CD4-positive, CD25-positive, alpha-beta regulatory T cell (primary cell): ENCODE measurements at regions not wholly inside any gene's neighbourhood (a gene's known extent, or its start where the extent isn't known, plus 50 kb on each side); places are given as distances from the start of the nearest gene placed in this dataset.

ENCODE experiments used
- ATAC-seq, 2 donors: fragments of 150-1000 bp; cut with Tn5 transposase; one replicate each; pipeline ENCODE4 v1.10.0; 2021; ENCODE audit warnings: low read depth in 2 of 2, moderate number of reproducible peaks in 2 of 2, moderate library complexity in 1 of 2
- DNase-seq, 3 donors: peaks; one replicate each; pipeline versions ENCODE4 v3.0.0 to v3.0.0-alpha.2; 2012 to 2022; ENCODE audit warnings: mixed read lengths in 1 of 3
- H3K27ac ChIP-seq: one replicate; pipeline ENCODE4 v1.7.0; 2013; ENCODE audit warnings: mild to moderate bottlenecking, low read length; ENCODE audit not compliant: insufficient read depth, poor library complexity, severe bottlenecking
- H3K27me3 ChIP-seq: one replicate; pipeline ENCODE4 v1.7.0; 2013; ENCODE audit warnings: low read length; ENCODE audit not compliant: control insufficient read depth, insufficient read depth
- H3K36me3 ChIP-seq: one replicate; pipeline ENCODE4 v1.7.0; 2013; ENCODE audit warnings: mild to moderate bottlenecking, low read length, moderate library complexity; ENCODE audit not compliant: control insufficient read depth, insufficient read depth
- H3K4me1 ChIP-seq: 2 replicates; pipeline ENCODE4 v1.7.0; 2013; ENCODE audit warnings: mild to moderate bottlenecking, low read length; ENCODE audit not compliant: insufficient read depth, control insufficient read depth, poor library complexity, severe bottlenecking
- H3K4me3 ChIP-seq: one replicate; pipeline ENCODE4 v1.7.0; 2013; ENCODE audit warnings: low read depth, mild to moderate bottlenecking, low read length, moderate library complexity
- H3K9me3 ChIP-seq, 2 experiments: 1 replicate in 1 of 2; 2 replicates in 1 of 2; pipeline ENCODE4 v1.7.0; 2013; ENCODE audit warnings: low read length in 2 of 2, mild to moderate bottlenecking in 1 of 2, moderate library complexity in 1 of 2; ENCODE audit not compliant: control insufficient read depth in 2 of 2
- H3K27ac Mint-ChIP-seq, 3 donors: one replicate each; pipeline ENCODE4 v1.8.0; 2020 to 2022; ENCODE audit warnings: mild to moderate bottlenecking in 3 of 3, mixed read lengths in 3 of 3, moderate library complexity in 2 of 3
- H3K27me3 Mint-ChIP-seq: one replicate; pipeline ENCODE4 v1.8.0; 2022; ENCODE audit warnings: mild to moderate bottlenecking, mixed read lengths
- H3K36me3 Mint-ChIP-seq: one replicate; pipeline ENCODE4 v1.8.0; 2020; ENCODE audit warnings: mixed read lengths
- H3K4me1 Mint-ChIP-seq, 4 donors: one replicate each; pipeline ENCODE4 v1.8.0; 2020 to 2022; ENCODE audit warnings: mixed read lengths in 4 of 4, mild to moderate bottlenecking in 1 of 4
- H3K4me3 Mint-ChIP-seq, 4 donors: one replicate each; pipeline ENCODE4 v1.8.0; 2020 to 2022; ENCODE audit warnings: mild to moderate bottlenecking in 4 of 4, mixed read lengths in 4 of 4, moderate library complexity in 3 of 4
- H3K9me3 Mint-ChIP-seq, 7 donors: one replicate each; pipeline ENCODE4 v1.8.0; 2020 to 2022; ENCODE audit warnings: mixed read lengths in 7 of 7, mild to moderate bottlenecking in 3 of 7, moderate library complexity in 2 of 7

- H3K4me1 ChIP-seq: no peaks in the 10 kb centered on the region
- peaks cover 10% of the 10 kb centered on the region for H3K27me3 ChIP-seq
- H3K9me3 Mint-ChIP-seq: peaks cover 0 to 2% (median 0%) of the 10 kb centered on the region in 7 donors
- no peak overlapping the region for H3K4me3 Mint-ChIP-seq
- H3K4me3 ChIP-seq: no peak overlapping the region
- no peaks in the 10 kb centered on the region for H3K4me1 Mint-ChIP-seq
- H3K27ac ChIP-seq: no peak overlapping the region
- no peak for ATAC-seq
- H3K36me3 ChIP-seq: no peaks in the 10 kb centered on the region
- no peaks in the 10 kb centered on the region for H3K9me3 ChIP-seq
- no peak overlapping the region for H3K27ac Mint-ChIP-seq
- no peaks in the 10 kb centered on the region for H3K36me3 Mint-ChIP-seq
- H3K27me3 Mint-ChIP-seq: peaks cover 3% of the 10 kb centered on the region
- no peak for DNase-seq
These were observed 50.3 kb upstream of the OTUD4 start for GRCh38 chr4:145230726-145231125.
